DND-41 (cell line): ENCODE measurements at regions not wholly inside any gene's neighbourhood (a gene's known extent, or its start where the extent isn't known, plus 50 kb on each side); places are given as distances from the start of the nearest gene placed in this dataset.

Experiments used
- CTCF ChIP-seq: IDR thresholded peaks from 2 replicates; pipeline ENCODE4 v1.5.1; 2012; ENCODE audit warnings: borderline replicate concordance, low read length, moderate library complexity, mild to moderate bottlenecking; ENCODE audit not compliant: poor library complexity, severe bottlenecking; ENCODE audit errors: extremely low read depth
- EZH2 ChIP-seq: IDR thresholded peaks from 3 replicates; pipeline ENCODE4 v1.6.1; 2012; ENCODE audit warnings: borderline replicate concordance, low read depth, mild to moderate bottlenecking, moderate library complexity, low read length, inconsistent platforms; ENCODE audit not compliant: severe bottlenecking

GRCh38 chr9:21685502-21685901 lies 116.9 kb upstream of the MTAP start:
- TF ChIP-seq CTCF (no peak), EZH2 (no peak)
